ENCODE measurements at regions not wholly inside any gene's neighbourhood (a gene's known extent, or its start where the extent isn't known, plus 50 kb on each side); places are given as distances from the start of the nearest gene placed in this dataset.
"Not testable (repeated sequence)": the region's sequence is repeated elsewhere in the genome, so short reads cannot be mapped to it uniquely, and the experiment has no call there.

DNA sequence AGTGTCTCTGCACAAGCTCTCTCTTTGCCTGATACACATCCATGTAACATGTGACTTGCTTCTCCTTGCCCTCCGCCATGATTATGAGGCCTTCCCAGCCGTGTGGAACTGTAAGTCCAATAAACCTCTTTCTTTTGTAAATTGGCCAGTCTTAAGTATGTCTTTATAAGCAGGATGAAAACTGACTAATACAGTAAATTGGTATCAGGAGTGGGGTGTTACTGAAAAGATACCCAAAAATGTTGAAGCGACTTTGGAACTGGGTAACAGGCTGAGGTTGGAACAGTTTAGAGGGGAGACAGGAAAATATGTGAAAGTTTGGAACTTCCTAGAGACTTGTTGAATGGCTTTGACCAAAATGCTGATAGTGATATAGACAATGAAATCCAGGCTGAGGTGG, 346.9 kb downstream of the ZNF248 start:
- H3K27ac Mint-ChIP-seq; H3K4me1 Mint-ChIP-seq (ENCODE audit: low read depth); H3K4me3 Mint-ChIP-seq (ENCODE audit: low read depth); DNase-seq (ENCODE audit: low spot score); intact Hi-C loops (cut with micrococcal nuclease); H3K36me3 Mint-ChIP-seq (ENCODE audit: low read depth); H3K27me3 Mint-ChIP-seq (ENCODE audit: low read depth): not testable (repeated sequence)
- peaks cover 56% of the 10 kb centered on the region for H3K9me3 Mint-ChIP-seq

GRCh38 chr10:37496061-37496460, 361.3 kb downstream of the ZNF248 start:
- intact Hi-C loops (cut with micrococcal nuclease), result no loop called here
- Mint-ChIP-seq H3K27ac (no peak overlapping the region), H3K9me3 (peaks cover 22% of the 10 kb centered on the region), H3K4me1 (ENCODE audit: low read depth) (no peaks in the 10 kb centered on the region), H3K27me3 (ENCODE audit: low read depth) (no peaks in the 10 kb centered on the region), H3K4me3 (ENCODE audit: low read depth) (no peak overlapping the region), H3K36me3 (ENCODE audit: low read depth) (no peaks in the 10 kb centered on the region)
- DNase-seq (ENCODE audit: low spot score), result no peak

DNA sequence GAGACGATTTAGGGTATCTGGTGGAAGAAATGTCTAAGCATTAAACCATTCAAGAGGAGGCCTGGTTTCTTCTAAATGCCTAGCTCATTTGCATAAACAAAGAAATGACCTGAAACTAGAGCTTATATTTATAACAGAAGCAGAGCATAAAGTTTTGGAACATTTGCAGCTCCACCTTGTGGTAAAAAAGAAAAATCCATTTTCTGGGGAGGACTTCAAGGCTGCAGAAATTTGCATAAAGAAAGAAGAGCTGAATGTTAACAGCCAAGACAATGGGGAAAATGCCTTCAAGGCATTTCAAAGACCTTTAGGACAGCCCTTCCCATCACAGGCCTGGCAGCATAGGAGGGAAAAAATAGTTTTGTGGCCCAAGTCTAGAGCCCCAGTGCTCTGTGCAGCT, 362.0 kb downstream of the ZNF248 start:
- H3K27ac Mint-ChIP-seq, result no peak overlapping the region
- no peaks in the 10 kb centered on the region for H3K4me1 Mint-ChIP-seq (ENCODE audit: low read depth)
- intact Hi-C loops (cut with micrococcal nuclease), result no loop called here
- H3K27me3 Mint-ChIP-seq (ENCODE audit: low read depth), result no peaks in the 10 kb centered on the region
- no peak for DNase-seq (ENCODE audit: low spot score)
- no peaks in the 10 kb centered on the region for H3K36me3 Mint-ChIP-seq (ENCODE audit: low read depth)
- no peak overlapping the region for H3K4me3 Mint-ChIP-seq (ENCODE audit: low read depth)
- peaks cover 25% of the 10 kb centered on the region for H3K9me3 Mint-ChIP-seq

DNA sequence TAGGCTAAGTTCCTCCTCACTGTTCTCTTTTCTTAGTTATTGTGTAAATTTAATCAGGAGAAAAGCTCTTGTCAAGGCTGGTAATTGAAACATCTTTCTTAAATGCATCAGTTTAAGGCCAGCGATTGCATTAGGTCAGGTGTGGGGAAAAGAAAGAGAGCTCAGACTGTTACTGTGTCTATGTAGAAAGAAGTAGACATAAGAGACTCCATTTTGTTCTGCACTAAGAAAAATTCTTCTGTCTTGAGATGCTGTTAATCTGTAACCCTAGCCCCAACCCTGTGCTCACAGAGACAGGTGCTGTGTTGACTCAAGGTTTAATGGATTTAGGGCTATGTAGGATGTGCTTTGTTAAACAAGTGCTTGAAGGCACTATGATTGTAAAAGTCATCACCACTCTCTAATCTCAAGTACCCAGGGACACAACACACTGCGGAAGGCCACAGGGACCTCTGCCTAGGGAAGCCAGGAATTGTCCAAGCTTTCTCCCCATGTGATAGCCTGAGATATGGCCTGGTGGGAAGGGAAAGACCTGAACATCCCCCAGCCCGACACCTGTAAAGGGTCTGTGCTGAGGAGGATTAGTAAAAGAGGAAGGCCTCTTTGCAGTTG, 364.1 kb downstream of the ZNF248 start:
- H3K36me3 Mint-ChIP-seq (ENCODE audit: low read depth); DNase-seq (ENCODE audit: low spot score); H3K27me3 Mint-ChIP-seq (ENCODE audit: low read depth); intact Hi-C loops (cut with micrococcal nuclease); H3K4me3 Mint-ChIP-seq (ENCODE audit: low read depth); H3K27ac Mint-ChIP-seq; H3K4me1 Mint-ChIP-seq (ENCODE audit: low read depth): not testable (repeated sequence)
- H3K9me3 Mint-ChIP-seq, result peaks cover 35% of the 10 kb centered on the region

- no peaks in the 10 kb centered on the region for H3K36me3 Mint-ChIP-seq (ENCODE audit: low read depth)
- H3K4me3 Mint-ChIP-seq (ENCODE audit: low read depth), result no peak overlapping the region
- no peak for DNase-seq (ENCODE audit: low spot score)
- no peak overlapping the region for H3K27ac Mint-ChIP-seq
- peaks cover 22% of the 10 kb centered on the region for H3K9me3 Mint-ChIP-seq
- H3K4me1 Mint-ChIP-seq (ENCODE audit: low read depth), result no peaks in the 10 kb centered on the region
- intact Hi-C loops (cut with micrococcal nuclease), result no loop called here
- H3K27me3 Mint-ChIP-seq (ENCODE audit: low read depth), result no peaks in the 10 kb centered on the region
Observed at GRCh38 chr10:37490266-37490665, 364.9 kb downstream of the ANKRD30A start.

DNA sequence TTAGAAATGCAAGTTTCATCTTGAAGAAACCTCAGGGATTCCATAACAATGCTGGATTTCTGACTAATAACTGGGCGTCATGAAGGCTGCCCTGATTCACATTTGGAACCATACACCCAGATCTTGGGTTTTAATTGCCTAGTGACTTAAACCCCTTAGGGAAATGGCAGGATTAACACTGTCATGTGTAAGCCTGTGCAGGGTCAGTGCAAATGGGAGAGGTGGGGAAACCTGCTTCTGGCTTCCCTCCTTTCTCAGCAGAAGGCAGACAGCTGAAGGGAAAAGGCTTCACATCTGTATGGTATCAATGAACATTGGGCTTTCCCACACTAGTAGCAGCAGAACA, 364.2 kb downstream of the ANKRD30A start:
- Mint-ChIP-seq H3K27me3 (ENCODE audit: low read depth) (no peaks in the 10 kb centered on the region), H3K36me3 (ENCODE audit: low read depth) (no peaks in the 10 kb centered on the region), H3K27ac (no peak overlapping the region), H3K9me3 (peaks cover 22% of the 10 kb centered on the region), H3K4me1 (ENCODE audit: low read depth) (no peaks in the 10 kb centered on the region), H3K4me3 (ENCODE audit: low read depth) (no peak overlapping the region)
- DNase-seq (ENCODE audit: low spot score), result no peak
- intact Hi-C loops (cut with micrococcal nuclease), result no loop called here

DNA sequence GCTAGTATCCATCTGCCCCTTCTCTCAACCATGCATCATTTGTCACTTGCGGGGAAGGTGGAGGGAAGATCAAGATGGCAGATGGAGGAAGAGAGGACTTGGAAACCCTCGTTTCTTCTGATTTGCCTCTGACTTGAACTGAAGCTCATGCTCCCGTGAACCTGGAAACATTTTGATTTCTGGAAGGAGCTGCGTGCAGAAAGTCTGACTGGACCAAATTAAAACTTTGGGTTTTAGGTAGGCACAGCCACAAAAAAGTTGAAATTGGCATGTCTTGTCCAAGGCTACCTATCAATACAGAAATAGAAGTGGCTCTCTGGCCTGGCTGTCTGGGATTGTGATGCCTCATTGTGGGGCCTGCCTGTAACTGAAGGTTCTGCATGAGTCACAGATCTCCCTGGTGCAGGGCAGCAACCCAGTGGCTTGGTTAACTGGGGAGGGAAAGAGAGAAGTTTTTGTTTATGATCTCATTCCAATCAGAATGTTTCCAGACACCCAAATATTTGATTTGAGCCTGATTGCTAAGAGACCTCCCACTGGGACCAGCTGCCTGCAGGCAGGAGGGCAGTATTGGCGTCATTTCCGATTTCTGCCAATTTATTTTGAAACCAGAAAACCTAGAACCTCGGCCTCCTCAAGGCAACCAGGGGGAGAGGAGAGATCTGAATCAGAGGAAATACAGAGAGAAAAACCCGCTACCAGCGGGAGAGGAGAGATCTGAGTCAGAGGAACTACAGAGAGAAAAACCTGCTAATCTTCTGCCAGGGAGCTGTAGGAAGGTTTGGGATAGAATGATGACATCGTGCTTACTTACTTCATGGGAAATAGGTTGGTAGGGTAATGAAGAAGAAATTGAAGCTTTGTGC, 363.6 kb downstream of the ANKRD30A start:
- intact Hi-C loops (cut with micrococcal nuclease), result no loop called here
- Mint-ChIP-seq H3K4me3 (ENCODE audit: low read depth) (no peak overlapping the region), H3K9me3 (peaks cover 22% of the 10 kb centered on the region), H3K27ac (no peak overlapping the region), H3K4me1 (ENCODE audit: low read depth) (no peaks in the 10 kb centered on the region), H3K27me3 (ENCODE audit: low read depth) (no peaks in the 10 kb centered on the region), H3K36me3 (ENCODE audit: low read depth) (no peaks in the 10 kb centered on the region)
- DNase-seq (ENCODE audit: low spot score), result no peak

- peaks cover 13% of the 10 kb centered on the region for H3K9me3 Mint-ChIP-seq
- H3K27me3 Mint-ChIP-seq (ENCODE audit: low read depth); DNase-seq (ENCODE audit: low spot score); H3K4me1 Mint-ChIP-seq (ENCODE audit: low read depth); intact Hi-C loops (cut with micrococcal nuclease); H3K4me3 Mint-ChIP-seq (ENCODE audit: low read depth); H3K27ac Mint-ChIP-seq; H3K36me3 Mint-ChIP-seq (ENCODE audit: low read depth): not testable (repeated sequence)
Observed at GRCh38 chr10:37480596-37480995, 355.2 kb downstream of the ANKRD30A start.

- H3K9me3 Mint-ChIP-seq, result peaks cover 13% of the 10 kb centered on the region
- intact Hi-C loops (cut with micrococcal nuclease), result no loop called here
- no peaks in the 10 kb centered on the region for H3K27me3 Mint-ChIP-seq (ENCODE audit: low read depth)
- H3K36me3 Mint-ChIP-seq (ENCODE audit: low read depth), result no peaks in the 10 kb centered on the region
- DNase-seq (ENCODE audit: low spot score), result no peak
- no peaks in the 10 kb centered on the region for H3K4me1 Mint-ChIP-seq (ENCODE audit: low read depth)
- no peak overlapping the region for H3K27ac Mint-ChIP-seq
- H3K4me3 Mint-ChIP-seq (ENCODE audit: low read depth), result no peak overlapping the region
Observed at GRCh38 chr10:37479469-37479868, 354.1 kb downstream of the ANKRD30A start.

- Mint-ChIP-seq H3K4me1 (ENCODE audit: low read depth) (no peaks in the 10 kb centered on the region), H3K4me3 (ENCODE audit: low read depth) (no peak overlapping the region), H3K9me3 (peaks cover 21% of the 10 kb centered on the region), H3K27me3 (ENCODE audit: low read depth) (no peaks in the 10 kb centered on the region), H3K36me3 (ENCODE audit: low read depth) (no peaks in the 10 kb centered on the region), H3K27ac (no peak overlapping the region)
- no peak for DNase-seq (ENCODE audit: low spot score)
- intact Hi-C loops (cut with micrococcal nuclease), result no loop called here
Observed at GRCh38 chr10:37478381-37478780, 353.0 kb downstream of the ANKRD30A start.

- no peak for DNase-seq (ENCODE audit: low spot score)
- intact Hi-C loops (cut with micrococcal nuclease), result no loop called here
- Mint-ChIP-seq H3K27ac (no peak overlapping the region), H3K9me3 (peaks cover 29% of the 10 kb centered on the region), H3K27me3 (ENCODE audit: low read depth) (no peaks in the 10 kb centered on the region), H3K4me1 (ENCODE audit: low read depth) (no peaks in the 10 kb centered on the region), H3K4me3 (ENCODE audit: low read depth) (no peak overlapping the region), H3K36me3 (ENCODE audit: low read depth) (no peaks in the 10 kb centered on the region)
Observed at GRCh38 chr10:37476285-37476684, 350.9 kb downstream of the ANKRD30A start.

GRCh38 chr10:37474645-37475044, 349.2 kb downstream of the ANKRD30A start:
- H3K4me3 Mint-ChIP-seq (ENCODE audit: low read depth), result no peak overlapping the region
- peaks cover 38% of the 10 kb centered on the region for H3K9me3 Mint-ChIP-seq
- intact Hi-C loops (cut with micrococcal nuclease), result no loop called here
- H3K27me3 Mint-ChIP-seq (ENCODE audit: low read depth), result no peaks in the 10 kb centered on the region
- H3K4me1 Mint-ChIP-seq (ENCODE audit: low read depth), result no peaks in the 10 kb centered on the region
- H3K27ac Mint-ChIP-seq, result no peak overlapping the region
- no peaks in the 10 kb centered on the region for H3K36me3 Mint-ChIP-seq (ENCODE audit: low read depth)
- DNase-seq (ENCODE audit: low spot score), result no peak

DNA sequence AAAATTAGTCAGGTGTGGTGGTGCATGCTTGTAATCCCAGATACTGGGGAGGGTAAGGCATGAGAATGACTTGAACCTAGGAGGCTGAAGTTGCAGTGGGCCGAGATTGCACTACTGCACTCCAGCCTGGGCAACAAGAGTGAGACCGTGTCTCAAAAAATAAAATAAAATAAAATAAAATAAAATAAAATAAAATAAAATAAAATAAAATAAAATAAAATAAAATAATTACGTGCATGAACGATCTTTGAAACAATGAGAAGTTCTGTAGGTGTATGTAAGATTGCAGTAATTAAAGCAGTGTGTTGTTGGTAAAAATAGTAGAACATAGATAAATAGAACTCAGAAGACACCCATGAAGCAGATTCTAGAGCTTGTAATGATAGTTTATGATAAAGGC, 348.5 kb downstream of the ANKRD30A start:
- Mint-ChIP-seq H3K9me3 (peaks cover 38% of the 10 kb centered on the region), H3K27ac (no peak overlapping the region), H3K4me3 (ENCODE audit: low read depth) (no peak overlapping the region), H3K27me3 (ENCODE audit: low read depth) (no peaks in the 10 kb centered on the region), H3K4me1 (ENCODE audit: low read depth) (no peaks in the 10 kb centered on the region), H3K36me3 (ENCODE audit: low read depth) (no peaks in the 10 kb centered on the region)
- intact Hi-C loops (cut with micrococcal nuclease), result no loop called here
- DNase-seq (ENCODE audit: low spot score), result no peak
